NCI-H2029 treated with DMSO at 0.1 percent for 48 hours (cell line): ENCODE measurements at regions not wholly inside any gene's neighbourhood (a gene's known extent, or its start where the extent isn't known, plus 50 kb on each side); places are given as distances from the start of the nearest gene placed in this dataset.
A peak's percentile ranks its signal among the peaks of the same experiment; 100 is the strongest.
"Not testable (repeated sequence)": the region's sequence is repeated elsewhere in the genome, so short reads cannot be mapped to it uniquely, and the experiment has no call there.

Source experiments
- DNase-seq: peaks from one replicate; lab custom pipeline; 2025; lab: John Stamatoyannopoulos, UW

DNA sequence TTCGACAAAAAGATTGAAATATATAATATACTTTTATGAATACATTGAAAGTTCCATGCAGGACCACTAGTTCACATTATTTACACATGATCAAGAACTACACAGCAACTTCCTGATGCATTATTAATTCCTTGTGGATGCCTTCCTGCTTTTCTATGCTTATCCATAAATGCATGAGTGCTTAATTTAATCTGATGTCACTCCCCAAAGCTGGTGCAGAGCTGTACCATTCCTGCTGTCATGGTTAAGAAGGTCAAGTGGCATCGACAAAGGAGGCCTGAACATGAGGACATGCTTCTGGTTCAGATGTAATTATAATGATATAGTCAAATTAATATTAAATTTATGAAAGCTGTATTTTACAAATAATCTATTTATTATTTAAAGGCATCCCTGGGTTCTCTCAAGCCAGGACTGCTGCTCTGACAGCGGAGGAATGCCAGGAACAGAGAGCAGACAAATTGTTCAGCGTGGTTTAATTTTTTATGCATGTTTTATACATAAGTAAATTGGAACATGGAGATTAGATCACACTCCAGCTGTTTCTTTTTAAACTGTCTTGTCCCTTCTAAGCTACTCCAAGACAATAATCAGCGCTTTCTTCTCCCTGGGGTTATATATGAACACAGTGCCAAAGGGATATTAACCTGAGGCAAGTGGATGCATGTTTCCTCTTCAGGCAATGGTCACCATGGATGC, 307.3 kb upstream of the CNTNAP5 start:
- no peak for DNase-seq

DNA sequence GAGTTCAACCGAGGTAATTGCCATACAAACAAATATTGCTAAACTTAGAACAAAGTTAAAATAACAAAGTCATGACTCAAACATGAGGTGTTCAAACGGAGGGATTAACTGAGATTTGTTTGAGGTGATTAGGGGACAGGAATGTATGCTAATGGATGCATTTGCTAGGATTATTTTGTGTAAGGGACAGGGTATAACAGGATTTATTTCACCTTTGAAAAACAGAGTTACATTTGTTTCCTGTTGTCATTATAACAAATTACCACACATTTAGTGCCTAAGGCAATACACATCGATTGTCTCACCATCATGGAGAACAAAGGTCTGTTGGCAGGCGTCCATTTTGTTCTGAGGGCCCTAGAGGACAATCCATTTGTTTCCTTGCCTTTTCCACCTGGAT, 304.3 kb upstream of the CNTNAP5 start:
- DNase-seq = peak; percentile 69

DNA sequence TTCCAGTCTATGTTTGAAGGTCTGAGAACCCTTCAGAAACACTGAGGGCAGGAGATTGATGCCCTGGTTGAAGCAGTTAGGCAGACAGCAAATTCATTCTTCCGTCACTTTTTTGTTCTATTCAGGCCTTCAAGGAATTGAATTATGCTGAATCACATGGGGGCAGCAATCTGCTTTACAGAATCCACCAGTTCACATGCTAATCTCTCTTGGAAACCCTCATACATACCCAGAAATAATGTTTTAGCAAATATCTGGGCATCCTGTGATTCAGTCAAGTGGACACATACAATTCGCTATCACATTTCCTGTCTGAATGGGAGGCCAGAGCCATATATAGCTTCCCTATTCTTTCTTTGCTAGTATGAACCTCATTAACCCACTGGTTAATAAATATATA, 301.4 kb upstream of the CNTNAP5 start:
- no peak for DNase-seq

DNA sequence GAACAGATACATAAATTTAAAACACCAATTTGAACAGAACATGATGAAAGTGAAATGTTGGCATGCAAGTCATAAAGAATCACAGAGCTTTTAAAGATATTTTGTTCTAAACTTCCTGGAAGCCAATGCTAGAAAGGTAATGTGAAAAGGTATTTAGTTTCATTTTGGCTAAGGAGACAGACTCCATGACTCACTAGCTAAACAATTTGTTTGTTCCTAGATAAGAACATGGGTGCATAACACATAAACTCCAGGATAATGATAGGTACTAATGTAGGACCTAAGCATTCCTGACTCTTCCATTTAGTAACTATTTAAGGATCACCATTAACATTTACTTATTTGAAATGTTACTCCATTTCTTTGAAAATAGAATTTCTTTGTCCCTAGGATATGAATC, 292.5 kb upstream of the CNTNAP5 start:
- DNase-seq = peak; percentile 72

DNA sequence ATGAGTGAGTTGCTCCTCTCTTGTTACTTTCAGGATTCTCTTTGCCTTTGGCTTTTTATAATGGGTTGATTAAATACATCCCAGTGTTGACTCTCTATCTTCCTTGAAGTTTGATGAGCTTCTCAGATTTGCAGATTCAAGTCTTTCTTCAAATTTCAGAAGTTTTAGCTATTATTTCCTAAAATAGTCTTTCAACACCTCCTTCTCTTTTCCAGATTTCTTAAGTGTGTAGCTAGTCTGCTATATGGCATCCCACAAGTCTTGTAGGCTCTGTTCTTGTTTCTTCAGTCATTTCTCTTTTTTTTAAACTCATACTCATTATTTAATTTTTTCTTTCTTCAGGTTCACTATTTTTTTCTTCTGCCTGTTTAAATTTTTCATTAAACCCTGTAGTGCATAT, 287.7 kb upstream of the CNTNAP5 start:
- DNase-seq = no peak

DNA sequence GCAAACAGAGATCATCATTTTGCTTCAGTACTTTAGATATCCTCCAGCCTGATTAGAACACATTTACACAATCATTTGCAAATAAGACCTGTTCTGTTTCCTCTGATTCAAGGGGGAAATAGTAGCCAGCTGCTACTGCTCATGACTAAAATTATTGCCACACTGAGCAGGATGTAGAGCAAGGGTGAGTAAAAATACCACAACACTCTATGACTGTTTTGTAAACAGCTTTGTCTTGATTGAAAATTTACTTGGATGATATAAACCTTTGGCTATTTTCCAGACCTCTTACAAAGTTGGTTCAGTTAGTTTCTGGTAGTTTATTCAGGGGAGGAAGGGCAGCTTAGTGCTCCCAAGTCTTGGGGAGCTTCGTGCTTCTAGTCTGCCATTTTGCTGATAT, 286.4 kb upstream of the CNTNAP5 start:
- peak; percentile 15 for DNase-seq

DNA sequence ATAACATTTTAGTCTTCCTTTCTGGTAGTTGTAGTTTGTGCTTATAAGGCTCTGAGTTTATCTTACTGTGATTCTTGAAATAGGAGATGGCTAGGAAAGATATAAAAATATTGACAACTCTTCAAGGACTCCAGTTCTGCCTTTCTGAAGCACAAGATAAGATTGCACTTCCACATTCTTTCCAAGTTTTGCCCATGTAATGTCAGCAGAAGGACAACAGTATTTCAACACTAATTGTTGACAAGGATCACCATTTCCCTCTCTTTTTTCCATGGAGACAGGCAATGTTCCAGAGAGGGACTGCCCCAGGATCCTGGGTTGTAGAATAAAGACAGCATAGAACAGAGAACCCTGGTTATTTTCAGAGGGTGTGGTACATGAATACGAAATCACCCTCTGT, 279.1 kb upstream of the CNTNAP5 start:
- no peak for DNase-seq

DNA sequence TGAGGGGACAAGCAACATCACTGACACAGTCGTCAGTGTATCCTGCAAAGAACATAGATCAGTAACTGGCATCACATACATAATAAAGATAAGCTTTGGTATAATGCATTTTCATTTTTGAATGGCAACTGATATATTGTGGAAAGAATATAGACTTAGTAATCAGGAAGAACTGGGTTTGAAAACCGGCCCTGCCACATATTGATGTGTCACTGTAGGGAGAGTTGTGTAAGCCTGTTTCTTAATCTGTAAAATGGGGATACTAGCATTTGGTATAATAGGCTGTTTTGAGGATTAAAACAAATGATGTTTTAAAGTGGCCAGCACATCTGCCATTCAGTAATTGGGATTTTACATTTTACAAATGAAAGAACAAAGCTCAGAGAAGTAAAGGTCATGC, 277.8 kb upstream of the CNTNAP5 start:
- DNase-seq = no peak

DNA sequence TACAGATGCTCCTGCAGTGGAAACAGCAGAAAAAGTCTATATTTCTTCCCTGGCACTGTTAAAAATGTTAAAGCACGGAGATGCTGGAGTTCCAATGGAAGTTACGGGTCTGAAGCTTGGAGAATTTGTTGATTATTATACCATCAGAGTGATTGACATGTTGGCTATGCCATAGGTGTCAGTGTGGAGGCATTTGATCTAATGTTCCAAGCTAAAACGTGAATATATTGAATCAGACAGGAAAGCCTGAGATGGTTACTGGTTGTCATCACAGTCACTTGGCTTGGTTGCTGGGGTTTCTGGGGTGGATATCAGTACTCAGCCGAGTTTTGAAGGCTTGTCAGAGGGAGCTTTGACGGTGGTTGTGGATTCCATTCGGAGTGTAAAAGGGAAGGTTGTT, 262.9 kb upstream of the CNTNAP5 start:
- no peak for DNase-seq

DNA sequence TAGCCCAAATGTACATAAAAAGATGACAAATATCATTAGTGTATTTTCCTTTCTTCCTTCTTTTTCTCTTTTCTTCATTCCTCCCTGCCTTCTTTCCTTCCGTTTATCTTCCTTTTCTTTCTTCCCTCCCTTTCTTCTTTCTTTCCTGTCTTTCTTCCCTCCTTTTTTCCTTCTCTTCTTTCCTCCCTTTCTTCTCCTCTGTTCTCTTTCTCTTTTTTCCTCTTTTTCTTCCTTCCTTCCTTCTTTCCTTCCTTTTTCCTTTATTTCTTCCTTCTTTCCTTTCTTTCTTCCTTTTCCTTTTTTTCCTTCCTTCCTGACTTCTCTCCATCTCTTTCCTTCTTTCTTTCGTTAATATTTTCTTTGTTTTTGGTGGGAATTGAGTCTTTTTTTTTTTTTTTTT, 256.9 kb upstream of the CNTNAP5 start:
- DNase-seq = no peak

DNA sequence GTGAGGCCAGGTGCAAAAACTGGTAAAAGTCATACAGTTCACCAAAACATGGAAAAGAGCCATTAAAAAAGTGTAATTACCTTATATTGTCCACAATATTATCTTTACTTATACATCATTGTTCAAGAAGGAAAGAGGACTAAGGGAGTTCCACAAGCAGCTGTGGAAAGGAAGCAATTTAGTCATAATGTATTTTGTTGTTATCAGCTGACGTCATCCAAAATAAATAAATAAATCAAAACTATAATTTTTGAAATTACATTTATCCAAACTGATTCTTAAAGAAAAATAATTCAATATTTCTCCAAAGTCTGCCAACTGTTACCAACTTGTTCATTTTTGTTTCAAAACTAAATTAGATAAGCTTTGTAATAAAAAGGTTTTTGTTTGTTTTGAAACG, 256.1 kb upstream of the CNTNAP5 start:
- no peak for DNase-seq

DNA sequence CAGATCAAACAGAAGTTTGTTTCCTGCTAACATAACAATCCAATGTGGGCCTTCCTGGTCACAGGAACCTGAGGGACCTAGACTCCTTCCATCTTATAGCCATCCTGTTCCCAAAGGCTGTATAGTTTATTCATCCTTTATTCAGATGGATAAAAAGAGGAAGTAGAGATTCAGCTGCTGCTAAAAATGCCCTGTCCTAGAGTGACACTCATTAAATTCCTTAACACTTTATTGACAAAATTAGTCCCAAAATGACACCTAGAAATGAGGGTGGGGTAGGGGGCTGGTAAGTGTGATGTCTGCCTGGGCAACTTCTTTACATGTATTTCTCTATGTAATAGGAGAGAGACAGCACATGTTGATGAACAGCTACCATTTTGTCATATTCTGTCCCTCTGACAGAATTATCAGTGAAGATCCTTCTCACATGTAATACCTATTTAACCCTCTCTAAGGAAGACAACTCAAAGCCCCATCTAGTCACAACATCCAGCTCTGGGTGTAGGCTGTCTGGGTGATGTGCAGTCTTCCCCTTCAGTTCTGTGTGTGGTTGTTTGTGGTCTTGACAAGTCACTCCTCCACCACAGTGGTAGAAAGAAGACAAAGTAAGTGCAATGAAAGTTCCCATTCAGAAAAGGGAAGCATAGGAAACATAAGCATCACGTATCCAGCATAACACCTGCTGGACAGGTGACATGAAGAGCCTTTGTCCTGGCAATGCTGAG, 253.9 kb upstream of the CNTNAP5 start:
- DNase-seq = no peak

DNA sequence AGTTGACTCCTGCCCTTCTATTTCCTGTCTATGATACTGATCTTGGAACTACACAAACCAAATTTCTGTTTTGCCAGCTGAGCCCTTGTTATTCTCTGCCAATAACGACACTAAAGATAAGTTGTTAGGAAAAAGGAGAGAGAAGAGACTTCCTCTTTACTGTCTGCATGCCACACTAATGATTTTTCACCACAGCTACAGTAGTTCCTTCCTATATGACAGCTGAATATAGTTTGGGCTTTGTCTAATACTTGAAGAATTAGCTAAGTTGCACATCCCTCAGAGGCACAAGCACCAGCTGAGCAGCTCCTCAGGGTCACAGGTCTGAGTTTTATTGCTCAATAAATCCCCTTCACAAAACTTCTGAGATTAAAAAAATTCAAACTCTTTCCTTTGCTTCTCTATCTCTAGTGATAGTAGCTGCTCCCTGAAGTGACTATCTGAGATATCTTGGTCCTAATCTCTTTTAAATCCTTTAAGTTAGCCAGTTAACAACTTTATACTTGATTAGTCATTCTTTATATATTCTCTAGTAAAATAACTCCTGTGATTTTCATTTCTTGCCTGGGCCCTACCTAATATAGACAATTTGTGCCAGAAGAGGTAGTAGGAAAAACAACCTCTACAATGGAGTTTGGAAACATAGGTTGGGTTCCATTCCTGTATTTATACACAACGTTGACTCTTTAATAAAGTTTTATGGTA, 253.0 kb upstream of the CNTNAP5 start:
- no peak for DNase-seq

DNA sequence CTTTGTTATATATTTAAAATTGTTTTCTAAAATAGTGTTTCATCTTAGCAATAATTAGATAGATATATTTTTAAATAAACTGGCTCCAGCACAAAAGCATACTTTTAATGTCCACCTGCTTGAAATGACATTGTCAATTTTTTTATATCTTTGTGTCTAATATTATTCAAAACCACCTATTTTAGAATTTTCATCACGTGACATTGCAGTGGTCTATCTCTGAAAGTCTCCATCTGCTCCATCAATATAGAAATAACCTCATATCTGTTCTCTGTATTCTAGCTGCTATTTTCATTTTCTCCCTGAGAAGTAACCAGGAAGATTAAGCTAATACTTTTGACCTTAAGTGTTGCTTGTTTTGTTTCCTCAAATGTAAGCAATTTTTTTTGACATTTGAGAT, 248.0 kb upstream of the CNTNAP5 start:
- DNase-seq = no peak

DNA sequence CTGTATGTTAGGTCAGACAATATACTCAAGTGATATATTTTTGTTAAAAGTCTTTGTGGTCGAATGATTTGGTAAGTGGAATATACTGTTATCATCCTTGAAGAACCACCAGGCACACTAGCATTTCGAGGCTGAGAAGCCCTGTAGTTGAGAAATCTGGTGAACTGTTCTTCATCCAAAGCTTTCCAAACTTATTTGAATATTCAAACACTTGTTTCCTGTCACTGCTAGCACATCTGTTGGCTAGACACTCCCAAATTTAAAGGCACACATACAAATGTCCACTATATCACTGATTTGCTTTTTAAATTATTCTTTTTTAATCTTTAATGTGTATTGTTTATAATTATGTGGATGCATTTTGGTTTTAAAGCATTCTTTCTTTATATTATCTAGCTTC, 241.9 kb upstream of the CNTNAP5 start:
- no peak for DNase-seq

DNA sequence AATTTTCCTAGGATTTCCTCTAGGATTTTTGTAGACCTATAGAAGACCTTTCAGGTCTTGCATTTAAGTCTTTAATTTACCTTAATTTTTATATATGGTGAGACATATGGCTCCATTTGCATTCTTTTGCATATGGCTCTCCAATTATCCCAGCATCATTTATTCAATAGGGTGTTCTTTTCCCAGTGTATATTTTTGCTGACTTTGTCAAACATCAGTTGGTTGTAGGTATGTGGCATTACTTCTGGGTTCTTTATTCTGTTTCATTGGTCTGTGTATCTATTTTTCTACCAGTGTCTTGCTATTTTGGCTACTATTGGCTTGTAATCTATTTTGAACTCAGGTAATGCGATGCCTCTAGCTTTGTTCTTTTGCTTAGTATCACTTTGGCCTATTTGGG, 239.8 kb upstream of the CNTNAP5 start:
- DNase-seq = no peak

DNA sequence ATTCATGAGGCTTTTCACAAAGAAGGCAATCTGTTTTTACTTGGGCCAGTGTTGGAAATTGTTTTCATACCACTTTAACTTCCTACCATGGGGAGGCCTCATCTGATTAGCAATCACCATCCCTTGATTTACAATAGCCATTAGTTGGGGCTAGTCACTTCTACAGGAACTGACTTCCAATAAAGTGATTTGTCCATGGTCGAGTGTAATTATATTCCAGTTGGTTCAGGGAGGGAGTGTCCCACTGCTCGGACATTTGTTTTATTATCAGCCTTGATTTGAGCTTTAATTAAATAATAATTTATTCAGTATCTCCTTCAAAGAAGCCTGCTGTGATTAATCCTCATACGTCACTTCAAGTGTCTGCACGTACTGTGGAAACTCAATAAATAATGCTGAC, 233.9 kb upstream of the CNTNAP5 start:
- DNase-seq = no peak

DNA sequence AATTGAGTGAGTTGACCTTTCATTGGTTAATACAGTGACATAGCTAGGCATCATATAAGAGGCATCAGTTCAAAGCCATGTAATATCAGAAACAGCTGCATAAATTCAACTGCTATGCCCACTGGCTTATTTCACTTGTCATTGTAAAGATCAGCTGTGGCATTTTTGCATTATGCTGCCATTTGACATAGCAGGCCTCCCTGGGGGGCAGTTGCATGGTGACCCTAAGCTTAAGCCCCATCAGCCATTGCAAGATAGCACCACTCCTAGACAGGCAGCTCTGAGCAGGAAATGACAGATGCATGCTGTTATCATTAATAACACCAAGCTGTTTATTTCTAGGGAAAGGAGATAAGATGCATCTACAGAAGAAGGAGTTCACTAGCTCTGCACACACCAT, 233.4 kb upstream of the CNTNAP5 start:
- DNase-seq = no peak

DNA sequence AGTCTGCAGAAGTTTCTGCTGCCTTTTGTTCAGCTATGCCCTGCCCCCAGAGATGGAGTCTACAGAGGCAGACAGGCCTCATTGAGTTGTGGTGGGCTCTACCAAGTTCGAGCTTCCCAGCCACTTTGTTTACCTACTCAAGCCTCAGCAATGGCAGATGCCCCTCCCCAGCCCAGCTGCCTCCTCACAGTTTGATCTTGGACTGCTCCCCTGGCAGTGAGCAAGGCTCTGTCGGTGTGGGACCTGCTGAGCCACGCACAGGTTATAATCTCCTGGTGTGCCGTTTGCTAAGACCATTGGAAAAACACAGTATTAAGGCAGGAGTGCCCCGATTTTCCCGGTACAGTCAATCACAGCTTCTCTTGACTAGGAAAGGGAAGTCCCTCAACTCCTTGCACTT, 221.0 kb upstream of the CNTNAP5 start:
- DNase-seq = not testable (repeated sequence)

DNA sequence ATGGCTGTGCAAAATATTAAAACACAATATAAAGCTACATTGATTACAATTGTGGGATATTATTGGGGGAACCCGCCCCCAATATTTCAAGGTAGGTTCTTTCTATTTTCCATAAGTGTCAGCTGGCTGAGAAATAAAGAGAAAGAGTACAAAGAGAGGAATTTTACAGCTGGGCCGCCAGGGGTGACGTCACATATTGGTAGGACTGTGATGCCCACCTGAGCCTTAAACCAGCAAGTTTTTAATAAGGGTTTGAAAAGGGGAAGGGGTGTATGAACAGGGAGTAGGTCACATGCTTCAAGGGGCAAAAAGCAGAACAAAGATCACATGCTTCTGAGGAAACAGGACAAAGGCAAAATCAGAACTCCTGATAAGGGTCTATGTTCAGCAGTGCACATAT, 219.3 kb upstream of the CNTNAP5 start:
- not testable (repeated sequence) for DNase-seq

DNA sequence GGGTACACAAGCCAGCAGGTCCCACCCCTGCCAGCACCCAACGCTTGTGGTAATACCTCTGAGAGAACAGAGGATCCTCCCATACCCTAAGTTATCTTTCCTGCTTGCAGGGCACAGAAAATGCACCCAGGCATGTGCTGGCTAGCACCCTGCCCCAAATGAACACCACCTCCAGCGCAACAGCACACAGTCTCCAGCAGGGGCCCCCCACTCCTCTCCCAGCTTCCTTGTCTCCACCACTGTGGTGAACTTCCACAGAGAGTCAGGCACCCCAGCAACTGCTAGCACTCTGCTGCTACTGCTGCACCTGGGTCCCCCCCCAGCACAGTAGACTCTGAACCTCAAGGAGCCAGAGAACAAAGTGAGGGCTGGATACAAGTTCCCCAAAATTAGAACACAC, 216.8 kb upstream of the CNTNAP5 start:
- no peak for DNase-seq

DNA sequence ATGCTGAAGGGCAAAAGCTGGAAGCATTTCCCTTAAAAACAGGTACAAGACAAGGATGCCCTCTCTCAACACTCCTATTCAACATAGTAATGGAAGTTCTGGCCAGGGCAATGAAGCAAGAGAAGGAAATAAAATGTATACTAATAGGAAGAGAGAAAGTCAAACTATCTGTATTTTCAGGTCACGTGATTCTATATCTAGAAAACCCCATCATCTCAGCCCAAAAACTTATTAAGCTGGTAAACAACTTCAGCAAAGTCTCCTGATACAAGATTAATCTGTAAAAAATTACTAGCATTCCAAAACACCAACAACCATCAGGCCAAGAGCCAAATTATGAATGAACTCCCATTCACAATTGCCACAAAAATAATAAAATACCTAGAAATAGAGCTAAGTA, 213.2 kb upstream of the CNTNAP5 start:
- DNase-seq = no peak

DNA sequence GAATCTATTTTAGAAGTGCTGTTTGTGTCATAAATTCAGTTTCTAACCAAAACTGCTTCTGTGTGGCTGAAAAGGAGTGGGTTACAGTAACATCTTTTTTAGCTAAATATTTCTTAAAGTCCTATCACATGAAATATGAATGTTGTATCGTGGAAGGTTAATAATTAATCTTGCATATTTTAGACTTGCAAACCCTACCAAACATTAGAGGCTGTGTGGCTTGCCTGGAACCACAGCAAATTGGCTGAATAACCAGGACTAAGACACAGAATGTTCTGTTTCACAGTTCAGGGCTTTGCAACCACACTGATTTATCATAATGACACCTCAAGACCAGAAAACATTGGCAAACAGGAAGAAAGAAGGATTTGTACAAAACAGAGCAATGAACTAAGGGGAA, 208.9 kb upstream of the CNTNAP5 start:
- no peak for DNase-seq
